Fibroblast of skin of left quadriceps (primary cell): ENCODE measurements at regions not wholly inside any gene's neighbourhood (a gene's known extent, or its start where the extent isn't known, plus 50 kb on each side); places are given as distances from the start of the nearest gene placed in this dataset.

Experiments used
- DNase-seq, 2 experiments: peaks; one replicate each; pipeline ENCODE4 v3.0.0-alpha.2; 2013; ENCODE audit warnings: low read depth in 2 of 2

- DNase-seq = peak; percentile 58 to 67
These were observed 97.4 kb upstream of the RBMS3 start for GRCh38 chr3:29183346-29184087.

DNA sequence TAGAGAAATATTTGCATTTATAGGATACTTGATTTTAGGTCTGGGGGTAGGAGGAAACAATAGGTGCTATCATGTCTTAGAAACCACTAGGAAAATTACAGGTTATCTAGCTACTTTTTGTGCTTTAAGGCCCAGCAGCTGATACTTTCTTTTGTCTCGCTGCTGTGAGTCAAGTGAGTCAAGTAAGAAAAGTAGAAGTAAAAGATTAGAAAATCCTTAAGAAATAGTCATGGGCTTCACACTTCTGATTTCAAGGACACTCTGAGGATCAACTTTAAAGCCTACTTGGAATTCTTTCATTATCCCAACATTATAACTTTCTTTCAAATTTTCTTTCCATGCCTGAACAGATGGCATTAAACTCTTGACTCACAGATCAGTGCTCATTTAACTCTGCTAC, 95.2 kb upstream of the RBMS3 start:
- DNase-seq = no peak

GRCh38 chr3:29186131-29186599, 94.7 kb upstream of the RBMS3 start:
- DNase-seq = peak; percentile 99

- DNase-seq = peak in 1 of 2 experiments; percentile 52
These were observed 93.7 kb upstream of the RBMS3 start for GRCh38 chr3:29186982-29187725.

- no peak for DNase-seq
These were observed 91.5 kb upstream of the RBMS3 start for GRCh38 chr3:29189328-29189727.

- no peak for DNase-seq
These were observed 86.7 kb upstream of the RBMS3 start for GRCh38 chr3:29194139-29194538.

DNA sequence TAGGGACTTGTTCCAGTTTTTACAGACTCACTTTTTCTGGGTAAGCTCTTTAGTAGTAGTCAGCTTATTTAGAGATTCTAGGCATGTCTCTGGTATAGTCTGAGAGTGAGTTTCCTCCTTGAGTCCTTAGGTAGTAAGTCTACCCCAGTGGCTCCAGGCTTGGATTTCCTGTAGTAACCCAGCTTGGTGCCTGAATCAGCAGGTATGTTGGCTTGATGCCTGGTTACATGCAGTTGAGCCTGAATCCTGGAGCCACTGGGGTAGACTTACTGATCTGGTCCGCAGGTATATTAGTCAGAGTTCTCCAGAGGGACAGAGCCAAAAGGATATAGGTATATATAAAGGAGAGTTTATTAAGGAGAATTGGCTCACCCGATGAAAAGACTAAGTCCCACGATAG, 85.8 kb upstream of the RBMS3 start:
- DNase-seq = no peak

DNA sequence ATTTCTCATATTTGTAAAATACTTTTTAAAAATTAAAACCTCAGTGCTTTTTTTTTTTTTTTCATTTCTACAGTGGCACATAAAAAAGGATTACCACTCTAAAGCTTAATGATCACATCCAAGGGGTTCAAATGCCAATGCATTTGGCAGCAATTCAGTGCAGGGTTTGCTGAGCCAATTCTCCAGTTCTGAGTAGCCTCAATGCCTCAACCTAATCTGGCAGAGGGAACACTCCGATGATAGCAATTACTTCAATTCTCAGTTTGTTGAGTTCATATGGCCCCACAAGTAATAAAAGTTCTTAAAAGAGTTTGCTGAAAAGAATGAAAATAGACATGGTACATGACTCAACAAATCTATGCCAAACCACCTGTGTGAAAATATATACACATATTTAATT, 79.3 kb upstream of the RBMS3 start:
- DNase-seq = no peak

DNA sequence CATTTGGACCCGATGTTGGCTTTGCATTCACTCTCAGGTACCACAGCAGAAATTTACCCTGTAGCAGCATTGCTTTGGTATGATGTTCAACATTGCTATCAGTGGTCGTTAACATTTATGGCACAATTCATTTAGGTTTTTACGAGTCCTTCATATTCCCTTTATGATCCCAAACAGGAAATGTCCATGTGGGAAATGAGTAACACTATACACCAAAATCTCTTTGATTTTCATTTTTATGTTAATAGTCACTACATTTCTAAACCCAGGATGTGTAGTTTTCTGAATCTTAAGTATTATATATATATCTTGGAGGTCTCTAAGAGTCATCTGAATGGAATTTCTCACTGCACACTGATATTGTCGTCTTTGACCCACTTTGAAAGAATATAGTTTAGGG, 78.5 kb upstream of the RBMS3 start:
- DNase-seq = peak; percentile 62 to 65

DNA sequence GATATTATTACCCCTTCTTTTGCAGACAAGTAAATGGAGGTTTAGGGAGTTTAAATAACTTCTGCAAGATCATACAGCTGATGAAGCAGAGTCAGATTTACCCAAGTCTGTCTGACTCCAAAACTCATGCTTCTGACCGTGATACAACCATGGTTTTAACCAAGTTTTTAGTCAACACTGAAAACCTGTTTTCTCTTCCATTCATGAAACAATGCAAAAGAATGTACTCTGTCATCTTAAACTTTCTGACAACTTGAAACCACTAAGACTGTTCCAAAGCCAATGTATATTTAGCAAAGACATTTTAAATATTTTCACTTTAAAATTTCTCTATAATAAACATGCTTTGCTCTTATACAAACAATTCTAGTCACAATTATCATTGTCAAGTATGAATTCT, 77.0 kb upstream of the RBMS3 start:
- no peak for DNase-seq

DNA sequence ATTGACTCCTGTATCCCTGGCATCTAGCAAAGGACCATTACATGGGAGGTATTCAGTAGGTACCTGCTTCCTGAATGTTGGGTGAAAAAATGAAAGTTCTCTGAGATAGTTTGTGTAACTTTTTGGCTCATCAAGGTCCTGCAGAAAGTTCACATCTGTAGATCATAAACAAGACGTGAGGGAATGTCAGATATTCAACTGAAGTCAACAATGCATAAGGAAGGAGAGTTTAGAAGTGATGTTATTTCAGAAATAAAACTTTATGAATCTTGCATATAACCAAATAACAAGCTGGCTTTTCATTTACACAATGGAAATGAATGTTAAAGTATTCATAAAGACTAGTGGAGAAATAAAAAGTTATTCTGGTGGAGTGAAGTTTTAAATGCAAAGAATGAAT, 73.4 kb upstream of the RBMS3 start:
- DNase-seq = no peak

GRCh38 chr3:29212789-29213433, 68.0 kb upstream of the RBMS3 start:
- DNase-seq = no peak

- no peak for DNase-seq
These were observed 66.7 kb upstream of the RBMS3 start for GRCh38 chr3:29214009-29214658.

- no peak for DNase-seq
These were observed 64.9 kb upstream of the RBMS3 start for GRCh38 chr3:29215948-29216347.

DNA sequence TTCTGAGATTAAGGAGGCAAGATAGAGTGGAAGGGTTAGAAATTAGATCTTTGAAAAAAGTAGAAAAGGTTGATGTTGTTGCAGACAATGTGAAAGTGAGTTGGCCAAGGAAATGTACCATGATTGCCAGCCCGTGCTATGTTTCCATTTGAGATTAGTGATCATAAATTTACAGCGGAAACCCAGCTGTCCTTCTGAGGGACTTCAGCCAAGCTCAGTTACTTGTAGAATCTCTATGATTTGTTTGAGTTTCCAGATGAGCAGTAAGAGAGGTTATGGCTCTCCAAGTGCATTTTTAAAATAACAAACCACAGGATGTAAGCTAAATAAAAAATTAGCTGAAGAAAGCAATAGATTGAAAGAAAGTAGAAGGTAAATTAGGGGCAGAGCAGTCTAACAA, 54.2 kb upstream of the RBMS3 start:
- no peak for DNase-seq

GRCh38 chr3:29227307-29227706, 53.6 kb upstream of the RBMS3 start:
- DNase-seq = no peak
